ENCODE measurements at regions not wholly inside any gene's neighbourhood (a gene's known extent, or its start where the extent isn't known, plus 50 kb on each side); places are given as distances from the start of the nearest gene placed in this dataset.

GRCh38 chr16:74190292-74190691 lies 106.3 kb upstream of the PSMD7 start:
- Histone ChIP-seq H3K4me3 (no peak overlapping the region), H3K27ac (no peak overlapping the region), H3K9me3 (no peaks in the 10 kb centered on the region), H3K4me1 (no peaks in the 10 kb centered on the region), H3K27me3 (no peaks in the 10 kb centered on the region), H3K36me3 (no peaks in the 10 kb centered on the region)
- no peak for DNase-seq (ENCODE audit: low spot score)
- TF ChIP-seq CTCF (IDR thresholded peaks at IDR 0.05) = no peak

GRCh38 chr16:74188856-74189255 lies 107.8 kb upstream of the PSMD7 start:
- no peak for DNase-seq (ENCODE audit: low spot score)
- H3K9me3 ChIP-seq = no peaks in the 10 kb centered on the region
- no peaks in the 10 kb centered on the region for H3K4me1 ChIP-seq
- H3K36me3 ChIP-seq = no peaks in the 10 kb centered on the region
- TF ChIP-seq CTCF (IDR thresholded peaks at IDR 0.05) = no peak
- no peaks in the 10 kb centered on the region for H3K27me3 ChIP-seq
- H3K27ac ChIP-seq = no peak overlapping the region
- H3K4me3 ChIP-seq = no peak overlapping the region

GRCh38 chr16:74186561-74186971 lies 110.0 kb upstream of the PSMD7 start:
- Histone ChIP-seq H3K4me3 (no peak overlapping the region), H3K36me3 (no peaks in the 10 kb centered on the region), H3K27ac (no peak overlapping the region), H3K27me3 (no peaks in the 10 kb centered on the region), H3K4me1 (no peaks in the 10 kb centered on the region), H3K9me3 (peaks cover 0 to 7% of the 10 kb centered on the region in 2 donors)
- DNase-seq (ENCODE audit: low spot score) = no peak
- no peak for TF ChIP-seq CTCF (IDR thresholded peaks at IDR 0.05)

- no peak for DNase-seq (ENCODE audit: low spot score)
- Histone ChIP-seq H3K27me3 (no peaks in the 10 kb centered on the region), H3K4me3 (no peak overlapping the region), H3K36me3 (no peaks in the 10 kb centered on the region), H3K4me1 (no peaks in the 10 kb centered on the region), H3K27ac (no peak overlapping the region), H3K9me3 (peaks cover 0 to 20% of the 10 kb centered on the region in 2 donors)
- no peak for TF ChIP-seq CTCF (IDR thresholded peaks at IDR 0.05)
These were observed 111.8 kb upstream of the PSMD7 start for GRCh38 chr16:74184839-74185238.

GRCh38 chr16:74183601-74184360 lies 112.8 kb upstream of the PSMD7 start:
- H3K4me1 ChIP-seq = no peaks in the 10 kb centered on the region
- no peak overlapping the region for H3K27ac ChIP-seq
- no peak for DNase-seq (ENCODE audit: low spot score)
- H3K36me3 ChIP-seq = no peaks in the 10 kb centered on the region
- no peak overlapping the region for H3K4me3 ChIP-seq
- no peak for TF ChIP-seq CTCF (IDR thresholded peaks at IDR 0.05)
- H3K9me3 ChIP-seq = peaks cover 0 to 20% of the 10 kb centered on the region in 2 donors
- H3K27me3 ChIP-seq = no peaks in the 10 kb centered on the region
